ENCODE measurements at regions not wholly inside any gene's neighbourhood (a gene's known extent, or its start where the extent isn't known, plus 50 kb on each side); places are given as distances from the start of the nearest gene placed in this dataset.

GRCh38 chr12:46908936-46909635, 83.3 kb upstream of the SLC38A4 start:
- DNase-seq (ENCODE audit: low read depth in 2 of 3, low spot score in 2 of 3), result no peak

- no peak for DNase-seq (ENCODE audit: low read depth in 2 of 3, low spot score in 2 of 3)
These were observed 85.0 kb upstream of the SLC38A4 start for GRCh38 chr12:46910830-46911229.

- no peak for DNase-seq (ENCODE audit: low read depth in 2 of 3, low spot score in 2 of 3)
These were observed 88.5 kb upstream of the SLC38A4 start for GRCh38 chr12:46914336-46914735.

GRCh38 chr12:46915082-46915481, 89.3 kb upstream of the SLC38A4 start:
- no peak for DNase-seq (ENCODE audit: low read depth in 2 of 3, low spot score in 2 of 3)

GRCh38 chr12:46915836-46916235, 90.0 kb upstream of the SLC38A4 start:
- DNase-seq (ENCODE audit: low read depth in 2 of 3, low spot score in 2 of 3), result no peak

- no peak for DNase-seq (ENCODE audit: low read depth in 2 of 3, low spot score in 2 of 3)
These were observed 91.1 kb upstream of the SLC38A4 start for GRCh38 chr12:46916796-46917419.

- no peak for DNase-seq (ENCODE audit: low read depth in 2 of 3, low spot score in 2 of 3)
These were observed 92.0 kb upstream of the SLC38A4 start for GRCh38 chr12:46917821-46918220.

GRCh38 chr12:46918631-46919030, 92.8 kb upstream of the SLC38A4 start:
- DNase-seq (ENCODE audit: low read depth in 2 of 3, low spot score in 2 of 3), result no peak

- DNase-seq (ENCODE audit: low read depth in 2 of 3, low spot score in 2 of 3), result no peak
These were observed 94.0 kb upstream of the SLC38A4 start for GRCh38 chr12:46919666-46920400.

- no peak for DNase-seq (ENCODE audit: low read depth in 2 of 3, low spot score in 2 of 3)
These were observed 94.7 kb upstream of the SLC38A4 start for GRCh38 chr12:46920499-46920898.

- no peak for DNase-seq (ENCODE audit: low read depth in 2 of 3, low spot score in 2 of 3)
These were observed 95.4 kb upstream of the SLC38A4 start for GRCh38 chr12:46921048-46921763.

- no peak for DNase-seq (ENCODE audit: low read depth in 2 of 3, low spot score in 2 of 3)
These were observed 96.0 kb upstream of the SLC38A4 start for GRCh38 chr12:46921764-46922133.

GRCh38 chr12:46926526-46926925, 100.7 kb upstream of the SLC38A4 start:
- DNase-seq (ENCODE audit: low read depth in 2 of 3, low spot score in 2 of 3), result no peak

- DNase-seq (ENCODE audit: low read depth in 2 of 3, low spot score in 2 of 3), result no peak
These were observed 104.3 kb upstream of the SLC38A4 start for GRCh38 chr12:46930101-46930500.

- DNase-seq (ENCODE audit: low read depth in 2 of 3, low spot score in 2 of 3), result peak in 2 of 3 donors; percentile 24 to 59
These were observed 108.2 kb upstream of the SLC38A4 start for GRCh38 chr12:46933947-46934346.

GRCh38 chr12:46934374-46935111, 108.7 kb upstream of the SLC38A4 start:
- no peak for DNase-seq (ENCODE audit: low read depth in 2 of 3, low spot score in 2 of 3)

- DNase-seq (ENCODE audit: low read depth in 2 of 3, low spot score in 2 of 3), result no peak
These were observed 109.6 kb upstream of the SLC38A4 start for GRCh38 chr12:46935271-46935847.

GRCh38 chr12:46936042-46936441, 110.2 kb upstream of the SLC38A4 start:
- DNase-seq (ENCODE audit: low read depth in 2 of 3, low spot score in 2 of 3), result no peak

GRCh38 chr12:46938071-46938678, 112.4 kb upstream of the SLC38A4 start:
- DNase-seq (ENCODE audit: low read depth in 2 of 3, low spot score in 2 of 3), result no peak

GRCh38 chr12:46941981-46942380, 116.2 kb upstream of the SLC38A4 start:
- DNase-seq (ENCODE audit: low read depth in 2 of 3, low spot score in 2 of 3), result no peak
